ENCODE measurements at regions not wholly inside any gene's neighbourhood (a gene's known extent, or its start where the extent isn't known, plus 50 kb on each side); places are given as distances from the start of the nearest gene placed in this dataset.

DNA sequence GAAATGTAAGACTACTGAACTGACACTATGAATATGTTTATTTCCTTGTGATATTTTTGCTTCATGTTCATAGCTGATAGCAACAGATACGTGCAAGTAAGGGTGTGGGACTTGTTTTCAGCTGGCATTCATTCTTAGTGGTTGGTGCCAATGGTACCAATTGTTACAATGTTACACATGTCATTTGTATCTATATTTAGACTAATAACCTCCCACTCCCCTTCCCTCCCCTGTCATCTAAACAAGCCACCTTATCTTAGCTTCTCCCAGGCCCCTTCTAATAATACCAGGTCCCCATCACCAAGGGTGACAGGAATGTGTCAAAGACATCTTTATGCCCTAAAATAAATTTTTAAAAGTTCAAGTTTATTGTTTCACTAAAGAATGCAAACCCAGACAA lies 294.7 kb upstream of the FAM98A start:
- H3K9me3 Mint-ChIP-seq (ENCODE audit: unreplicated experiment) = no peaks in the 10 kb centered on the region
- no peak for DNase-seq (ENCODE audit: low spot score)
- peaks cover 8% of the 10 kb centered on the region for H3K4me1 Mint-ChIP-seq (ENCODE audit: unreplicated experiment)
- H3K27ac Mint-ChIP-seq (ENCODE audit: unreplicated experiment) = no peak overlapping the region
- H3K36me3 Mint-ChIP-seq (ENCODE audit: low read depth, unreplicated experiment) = no peaks in the 10 kb centered on the region
- TF ChIP-seq, protein P1, sequence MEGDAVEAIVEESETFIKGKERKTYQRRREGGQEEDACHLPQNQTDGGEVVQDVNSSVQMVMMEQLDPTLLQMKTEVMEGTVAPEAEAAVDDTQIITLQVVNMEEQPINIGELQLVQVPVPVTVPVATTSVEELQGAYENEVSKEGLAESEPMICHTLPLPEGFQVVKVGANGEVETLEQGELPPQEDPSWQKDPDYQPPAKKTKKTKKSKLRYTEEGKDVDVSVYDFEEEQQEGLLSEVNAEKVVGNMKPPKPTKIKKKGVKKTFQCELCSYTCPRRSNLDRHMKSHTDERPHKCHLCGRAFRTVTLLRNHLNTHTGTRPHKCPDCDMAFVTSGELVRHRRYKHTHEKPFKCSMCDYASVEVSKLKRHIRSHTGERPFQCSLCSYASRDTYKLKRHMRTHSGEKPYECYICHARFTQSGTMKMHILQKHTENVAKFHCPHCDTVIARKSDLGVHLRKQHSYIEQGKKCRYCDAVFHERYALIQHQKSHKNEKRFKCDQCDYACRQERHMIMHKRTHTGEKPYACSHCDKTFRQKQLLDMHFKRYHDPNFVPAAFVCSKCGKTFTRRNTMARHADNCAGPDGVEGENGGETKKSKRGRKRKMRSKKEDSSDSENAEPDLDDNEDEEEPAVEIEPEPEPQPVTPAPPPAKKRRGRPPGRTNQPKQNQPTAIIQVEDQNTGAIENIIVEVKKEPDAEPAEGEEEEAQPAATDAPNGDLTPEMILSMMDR (IDR thresholded peaks at IDR 0.05; ENCODE audit: unreplicated experiment) = no peak
- peaks cover 2% of the 10 kb centered on the region for H3K27me3 Mint-ChIP-seq (ENCODE audit: unreplicated experiment)
- H3K4me3 Mint-ChIP-seq (ENCODE audit: unreplicated experiment) = no peak overlapping the region

DNA sequence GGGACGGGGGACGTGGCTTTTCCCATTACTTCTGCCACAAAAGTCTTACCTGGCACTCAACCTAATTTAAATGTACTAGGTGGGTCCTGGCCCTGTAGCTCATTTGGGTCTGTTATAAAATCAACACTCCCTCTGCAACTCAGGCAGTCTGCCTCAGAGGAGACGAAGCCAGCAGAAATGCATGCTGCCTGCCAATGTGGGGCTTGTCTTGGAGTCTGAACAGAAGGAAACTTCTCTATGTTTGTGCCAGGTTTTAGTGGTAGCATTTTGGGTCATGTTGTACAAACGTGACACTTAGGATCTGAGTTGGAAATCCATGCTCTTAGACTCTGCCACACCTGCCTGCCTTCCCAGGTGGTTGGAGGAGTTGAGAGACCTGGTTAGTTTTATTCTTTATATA lies 292.5 kb upstream of the FAM98A start:
- H3K4me3 Mint-ChIP-seq (ENCODE audit: unreplicated experiment) = no peak overlapping the region
- H3K4me1 Mint-ChIP-seq (ENCODE audit: unreplicated experiment) = no peaks in the 10 kb centered on the region
- H3K27me3 Mint-ChIP-seq (ENCODE audit: unreplicated experiment) = peaks cover 2% of the 10 kb centered on the region
- no peak for DNase-seq (ENCODE audit: low spot score)
- no peaks in the 10 kb centered on the region for H3K36me3 Mint-ChIP-seq (ENCODE audit: low read depth, unreplicated experiment)
- TF ChIP-seq, protein P1 (IDR thresholded peaks at IDR 0.05; ENCODE audit: unreplicated experiment) = no peak
- H3K9me3 Mint-ChIP-seq (ENCODE audit: unreplicated experiment) = no peaks in the 10 kb centered on the region
- H3K27ac Mint-ChIP-seq (ENCODE audit: unreplicated experiment) = no peak overlapping the region

DNA sequence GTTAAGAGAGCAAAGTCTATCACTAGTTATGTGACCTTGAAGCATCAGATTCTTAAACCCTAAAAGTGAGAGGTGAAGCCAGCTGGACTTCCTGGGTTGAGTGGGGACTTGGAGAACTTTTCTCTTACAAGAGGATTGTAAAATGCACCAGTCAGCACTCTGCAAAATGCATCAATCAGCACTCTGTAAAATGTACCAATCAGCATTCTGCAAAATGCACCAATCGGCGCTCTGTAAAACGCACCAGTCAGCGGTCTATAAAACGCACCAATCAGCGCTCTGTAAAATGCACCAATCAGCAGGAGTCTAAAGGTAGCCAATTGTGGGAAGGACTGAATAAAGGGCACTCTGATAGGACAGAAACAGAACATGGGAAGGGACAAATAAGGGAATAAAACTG lies 291.6 kb upstream of the FAM98A start:
- H3K4me1 Mint-ChIP-seq (ENCODE audit: unreplicated experiment) = no peaks in the 10 kb centered on the region
- H3K27ac Mint-ChIP-seq (ENCODE audit: unreplicated experiment) = no peak overlapping the region
- H3K9me3 Mint-ChIP-seq (ENCODE audit: unreplicated experiment) = no peaks in the 10 kb centered on the region

DNA sequence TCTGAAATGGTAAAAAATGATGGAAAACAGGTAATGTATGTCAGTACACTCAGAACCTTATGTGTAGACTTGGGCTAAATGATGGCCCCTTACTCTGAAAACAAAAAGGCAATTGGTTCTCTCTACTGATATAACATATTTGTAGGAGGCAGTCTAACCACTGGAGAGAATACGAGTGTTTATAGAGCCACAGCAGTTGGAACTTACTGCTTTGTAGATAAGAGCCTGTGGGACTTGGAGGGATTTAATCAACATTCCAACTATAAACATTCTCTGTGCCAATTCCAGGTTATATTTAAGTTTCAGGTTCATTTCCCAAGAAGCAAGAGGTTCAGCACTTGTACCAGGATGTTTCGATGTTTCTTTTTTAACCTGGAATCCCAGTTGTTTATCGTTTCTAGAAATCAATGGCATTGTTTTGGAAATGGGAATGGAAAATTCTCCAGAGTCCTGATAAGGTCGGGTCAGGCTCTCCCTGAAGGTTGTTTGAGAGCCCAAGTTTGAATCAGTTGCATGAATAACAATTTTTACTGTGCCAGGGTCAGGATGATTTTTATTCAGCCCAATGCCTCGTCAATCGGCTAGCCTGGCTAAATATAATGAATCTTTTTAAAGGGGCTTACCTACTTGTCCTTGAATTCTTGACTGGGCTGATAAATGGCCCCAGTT lies 278.4 kb upstream of the FAM98A start:
- Mint-ChIP-seq H3K36me3 (ENCODE audit: low read depth, unreplicated experiment) (peaks cover under 1% of the 10 kb centered on the region), H3K4me3 (ENCODE audit: unreplicated experiment) (no peak overlapping the region), H3K4me1 (ENCODE audit: unreplicated experiment) (no peaks in the 10 kb centered on the region), H3K27me3 (ENCODE audit: unreplicated experiment) (no peaks in the 10 kb centered on the region), H3K9me3 (ENCODE audit: unreplicated experiment) (no peaks in the 10 kb centered on the region), H3K27ac (ENCODE audit: unreplicated experiment) (no peak overlapping the region)
- TF ChIP-seq, protein P1 (IDR thresholded peaks at IDR 0.05; ENCODE audit: unreplicated experiment) = no peak
- no peak for DNase-seq (ENCODE audit: low spot score)

More for the DNA sequence above, 291.6 kb upstream of the FAM98A start:
- Mint-ChIP-seq H3K4me3 (ENCODE audit: unreplicated experiment) (no peak overlapping the region), H3K36me3 (ENCODE audit: low read depth, unreplicated experiment) (no peaks in the 10 kb centered on the region), H3K27me3 (ENCODE audit: unreplicated experiment) (peaks cover 2% of the 10 kb centered on the region)
- TF ChIP-seq, protein P1 (IDR thresholded peaks at IDR 0.05; ENCODE audit: unreplicated experiment) = no peak
- no peak for DNase-seq (ENCODE audit: low spot score)

DNA sequence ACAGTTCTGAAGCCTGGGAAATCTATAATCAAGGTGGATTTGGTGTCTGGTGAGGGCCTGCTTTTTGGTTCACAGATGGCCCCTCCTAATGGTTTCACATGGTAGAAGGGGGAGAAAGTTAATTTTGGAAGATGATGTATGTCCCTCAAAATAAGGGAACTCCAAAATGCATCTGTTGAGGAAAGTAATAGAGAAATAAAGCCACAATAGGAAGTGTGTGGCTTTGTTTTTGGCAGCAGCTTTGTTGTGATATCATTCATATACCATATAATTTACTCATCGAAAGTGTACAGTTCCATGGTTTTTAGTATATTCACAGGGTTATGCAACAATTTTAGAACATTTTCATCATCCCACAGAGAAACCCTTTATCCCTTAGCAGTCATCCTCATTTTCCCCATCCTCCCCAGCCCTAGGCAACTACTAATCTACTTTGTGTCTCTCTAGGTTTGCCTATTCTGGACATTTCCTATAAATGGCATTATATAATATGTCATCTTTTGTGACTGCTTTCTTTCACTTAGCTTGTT lies 274.0 kb upstream of the FAM98A start:
- H3K27me3 Mint-ChIP-seq (ENCODE audit: unreplicated experiment) = no peaks in the 10 kb centered on the region
- H3K9me3 Mint-ChIP-seq (ENCODE audit: unreplicated experiment) = peaks cover 5% of the 10 kb centered on the region
- no peak overlapping the region for H3K27ac Mint-ChIP-seq (ENCODE audit: unreplicated experiment)
- TF ChIP-seq, protein P1 (IDR thresholded peaks at IDR 0.05; ENCODE audit: unreplicated experiment) = no peak
- H3K36me3 Mint-ChIP-seq (ENCODE audit: low read depth, unreplicated experiment) = peaks cover 7% of the 10 kb centered on the region
- no peak overlapping the region for H3K4me3 Mint-ChIP-seq (ENCODE audit: unreplicated experiment)
- H3K4me1 Mint-ChIP-seq (ENCODE audit: unreplicated experiment) = no peaks in the 10 kb centered on the region
- DNase-seq (ENCODE audit: low spot score) = no peak
